GM21576 (cell line): ENCODE measurements at regions not wholly inside any gene's neighbourhood (a gene's known extent, or its start where the extent isn't known, plus 50 kb on each side); places are given as distances from the start of the nearest gene placed in this dataset.
"Not testable (repeated sequence)": the region's sequence is repeated elsewhere in the genome, so short reads cannot be mapped to it uniquely, and the experiment has no call there.

Source experiments
- ATAC-seq: cut with Tn5 transposase; IDR thresholded peaks from one replicate; pipeline ENCODE4 v1.9.1; 2021; ENCODE audit warnings: mild to moderate bottlenecking, moderate library complexity; ENCODE audit not compliant: unreplicated experiment

DNA sequence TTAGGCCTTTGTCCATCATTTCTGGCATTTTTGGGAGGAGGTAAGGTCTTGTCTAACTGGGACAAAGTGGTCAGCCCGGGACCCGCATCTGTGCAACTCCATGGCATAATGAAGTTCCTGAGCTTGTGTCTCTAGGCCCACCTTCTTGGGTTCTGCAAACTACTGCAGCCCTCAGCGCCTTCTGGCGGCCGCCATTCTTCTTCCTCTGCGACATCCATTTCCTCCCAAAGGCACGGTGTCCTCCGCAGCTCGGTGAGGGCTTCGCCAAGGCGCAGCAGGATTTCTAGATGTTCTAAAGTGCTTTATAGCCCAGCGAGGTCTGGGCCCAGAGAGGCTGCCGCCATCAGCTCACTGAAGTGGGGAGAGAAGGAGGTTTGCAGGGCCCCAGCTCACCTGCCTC lies 134.4 kb upstream of the OR4E1 start:
- ATAC-seq, result no peak

DNA sequence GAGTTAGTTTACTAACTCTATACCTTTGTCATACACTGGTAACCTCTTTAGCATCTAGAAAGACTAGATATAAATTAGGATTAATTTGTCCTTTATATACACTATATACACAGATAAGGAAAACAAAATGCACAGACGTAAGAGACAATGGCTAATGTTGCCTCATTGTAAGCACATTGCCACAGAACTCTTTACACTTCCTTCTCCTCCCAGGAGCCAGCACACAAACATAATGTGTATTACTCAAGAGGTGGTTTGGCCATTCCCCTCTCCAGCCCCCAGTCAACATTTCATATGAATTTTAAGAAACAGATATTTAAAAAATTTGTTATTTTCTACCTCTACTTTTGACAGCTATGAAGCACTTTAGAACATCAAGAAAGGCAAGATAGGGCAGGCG lies 131.4 kb upstream of the OR4E1 start:
- no peak for ATAC-seq

GRCh38 chr14:21802441-21802840 lies 128.8 kb upstream of the OR4E1 start:
- ATAC-seq, result no peak

DNA sequence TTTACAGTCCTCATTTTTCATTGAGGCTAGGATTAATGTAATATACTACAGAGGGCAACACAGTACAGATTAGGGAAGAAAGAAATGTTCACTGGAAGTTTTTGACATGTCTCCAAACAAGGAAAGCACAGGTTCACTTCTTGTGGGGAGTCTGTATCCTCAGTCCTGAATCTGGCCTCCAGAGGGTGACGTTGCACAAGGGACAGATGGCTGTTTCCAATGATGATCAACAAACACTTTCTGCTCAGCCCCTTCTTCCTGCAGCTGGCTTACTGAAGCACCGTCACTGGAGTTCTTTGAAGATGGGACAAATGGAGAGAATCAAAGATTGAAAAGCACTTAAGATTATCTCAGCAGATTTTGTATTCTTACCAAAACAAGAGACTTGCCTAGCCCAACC lies 123.3 kb upstream of the OR4E1 start:
- ATAC-seq, result no peak

DNA sequence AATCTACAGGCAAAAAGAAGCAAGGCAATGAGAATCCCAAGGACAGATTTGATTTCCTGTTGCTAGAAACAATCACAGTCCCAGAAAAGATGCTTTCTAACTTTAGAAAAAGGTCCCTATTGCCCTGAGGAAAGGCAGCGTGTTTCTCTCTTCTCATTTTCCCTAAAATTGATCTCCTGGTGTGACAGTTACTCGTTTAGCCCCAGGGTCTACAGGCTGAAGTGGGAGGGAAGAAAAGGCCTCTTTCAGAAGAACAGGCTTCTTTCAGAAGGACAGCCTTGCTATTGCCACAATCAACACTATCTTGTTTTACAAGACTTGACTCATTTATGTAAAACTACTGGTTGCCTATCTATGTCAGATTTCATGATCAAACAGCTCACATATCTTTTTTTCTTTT lies 121.8 kb upstream of the OR4E1 start:
- ATAC-seq, result no peak

DNA sequence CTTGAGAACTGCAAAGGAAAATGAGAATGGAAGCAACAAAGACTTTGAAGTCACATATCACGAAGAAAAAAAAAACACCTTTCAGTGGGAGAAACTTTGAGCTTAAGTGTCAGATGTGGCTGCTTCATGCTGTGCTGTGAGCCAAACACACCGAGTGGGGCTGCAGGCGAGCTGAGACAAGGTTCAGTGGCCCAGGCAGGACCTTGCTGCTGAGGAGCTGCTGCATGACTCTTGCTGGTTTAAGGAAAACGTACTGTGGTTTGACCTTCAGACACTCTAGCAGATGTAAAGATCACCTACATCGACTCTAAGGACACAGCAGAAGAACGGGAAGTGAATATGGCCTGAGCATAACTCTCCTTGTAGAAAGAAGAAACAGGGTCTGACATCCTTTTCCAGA lies 118.1 kb upstream of the OR4E1 start:
- no peak for ATAC-seq

DNA sequence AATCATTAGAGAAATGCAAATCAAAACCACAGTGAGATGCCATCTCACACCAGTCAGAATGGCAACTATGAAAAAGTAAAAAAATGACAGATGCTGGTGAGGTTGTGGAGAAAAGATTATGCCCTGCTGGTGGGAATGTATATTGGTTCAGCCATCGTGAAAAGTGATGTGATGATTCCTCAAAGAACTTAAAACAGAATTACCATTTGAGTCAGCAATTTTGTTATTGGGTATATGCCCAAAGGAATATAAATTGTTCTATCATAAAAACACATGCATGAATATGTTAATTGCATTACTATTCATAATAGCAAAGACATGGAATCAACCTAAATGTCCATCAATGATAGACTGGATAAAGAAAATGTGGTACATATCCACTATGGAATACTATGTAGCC lies 115.1 kb upstream of the OR4E1 start:
- not testable (repeated sequence) for ATAC-seq

DNA sequence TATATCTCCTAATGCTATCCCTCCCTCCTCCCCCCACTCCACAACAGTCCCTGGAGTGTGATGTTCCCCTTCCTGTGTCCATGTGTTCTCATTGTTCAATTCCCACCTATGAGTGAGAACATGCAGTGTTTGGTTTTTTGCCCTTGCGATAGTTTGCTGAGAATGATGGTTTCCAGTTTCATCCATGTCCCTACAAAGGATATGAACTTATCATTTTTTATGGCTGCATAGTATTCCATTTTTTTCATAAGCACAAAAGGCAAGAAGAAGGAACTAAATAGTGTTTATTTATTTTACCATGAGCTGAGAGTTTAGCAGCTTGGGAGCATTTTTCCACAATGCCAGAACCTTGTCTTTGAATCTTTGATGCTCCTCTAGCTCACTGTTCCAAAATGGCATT lies 113.6 kb upstream of the OR4E1 start:
- ATAC-seq, result not testable (repeated sequence)

DNA sequence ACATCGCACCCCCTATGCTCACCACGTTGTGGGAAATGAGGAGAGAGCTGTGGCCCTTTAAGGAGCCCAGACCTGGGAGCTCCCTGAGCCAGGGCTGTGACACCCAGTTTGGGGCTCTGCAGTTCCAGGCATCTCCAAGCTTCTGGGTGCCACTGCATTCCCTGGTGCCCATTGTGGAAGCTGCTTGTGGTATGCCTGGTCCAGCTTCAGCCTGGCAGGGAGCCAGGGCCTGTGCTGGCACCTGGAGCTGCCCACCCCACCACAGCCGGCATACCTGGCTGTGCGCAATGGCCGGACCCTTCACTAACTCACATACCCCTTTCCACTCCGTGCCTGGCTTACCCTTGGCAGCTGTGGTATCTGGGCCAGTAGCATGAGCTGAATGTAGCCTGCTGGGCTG lies 107.9 kb upstream of the OR4E1 start:
- no peak for ATAC-seq

GRCh38 chr14:21780429-21781084 lies 106.9 kb upstream of the OR4E1 start:
- no peak for ATAC-seq

DNA sequence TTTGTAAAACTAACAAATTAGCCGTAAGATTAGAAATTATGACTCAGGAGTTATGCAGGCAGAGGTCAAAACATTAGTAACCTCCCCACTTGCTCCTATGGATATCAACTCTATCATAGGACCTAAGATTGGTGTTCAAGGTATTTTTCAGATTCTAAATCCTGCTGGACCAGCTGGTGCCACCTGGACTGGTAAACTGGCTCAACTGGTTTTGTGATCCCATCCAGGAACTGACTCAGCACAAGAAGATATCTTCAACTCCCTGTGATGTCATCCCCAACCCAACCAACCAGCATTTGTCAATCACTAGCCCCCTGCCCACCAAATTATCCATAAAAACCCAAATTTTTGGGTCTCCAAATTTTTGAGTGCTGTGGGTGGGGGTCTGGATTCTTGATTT lies 98.1 kb upstream of the OR4E1 start:
- ATAC-seq, result no peak

- ATAC-seq, result no peak
Measured at GRCh38 chr14:21768875-21769257, 95.2 kb upstream of the OR4E1 start.

- no peak for ATAC-seq
Measured at GRCh38 chr14:21768116-21768874, 94.7 kb upstream of the OR4E1 start.

GRCh38 chr14:21760360-21760759 lies 86.7 kb upstream of the OR4E1 start:
- ATAC-seq, result not testable (repeated sequence)

- ATAC-seq, result no peak
Measured at GRCh38 chr14:21749306-21749868, 75.8 kb upstream of the OR4E1 start.

DNA sequence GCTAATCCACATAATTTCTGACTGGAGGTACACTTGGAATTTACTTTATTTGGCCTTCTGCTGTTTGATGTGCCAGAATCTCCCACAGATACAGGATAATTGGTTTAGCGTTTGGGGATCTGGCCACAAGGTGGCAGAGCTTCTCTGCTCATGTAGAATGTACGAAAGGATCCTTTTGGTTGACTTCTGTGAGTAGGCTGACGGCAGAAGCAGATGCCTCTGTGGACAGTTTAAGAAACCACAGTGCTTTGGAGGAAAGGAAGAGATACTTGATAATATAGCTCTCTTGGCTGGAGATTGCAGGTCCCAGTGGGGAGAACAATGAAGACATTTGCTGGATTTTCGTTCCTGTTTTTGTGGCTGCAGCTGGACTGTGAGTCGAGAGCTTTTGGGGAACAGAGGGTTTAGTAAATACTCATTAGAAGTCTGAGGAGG lies 75.3 kb upstream of the OR4E1 start:
- ATAC-seq, result peak; percentile 58

DNA sequence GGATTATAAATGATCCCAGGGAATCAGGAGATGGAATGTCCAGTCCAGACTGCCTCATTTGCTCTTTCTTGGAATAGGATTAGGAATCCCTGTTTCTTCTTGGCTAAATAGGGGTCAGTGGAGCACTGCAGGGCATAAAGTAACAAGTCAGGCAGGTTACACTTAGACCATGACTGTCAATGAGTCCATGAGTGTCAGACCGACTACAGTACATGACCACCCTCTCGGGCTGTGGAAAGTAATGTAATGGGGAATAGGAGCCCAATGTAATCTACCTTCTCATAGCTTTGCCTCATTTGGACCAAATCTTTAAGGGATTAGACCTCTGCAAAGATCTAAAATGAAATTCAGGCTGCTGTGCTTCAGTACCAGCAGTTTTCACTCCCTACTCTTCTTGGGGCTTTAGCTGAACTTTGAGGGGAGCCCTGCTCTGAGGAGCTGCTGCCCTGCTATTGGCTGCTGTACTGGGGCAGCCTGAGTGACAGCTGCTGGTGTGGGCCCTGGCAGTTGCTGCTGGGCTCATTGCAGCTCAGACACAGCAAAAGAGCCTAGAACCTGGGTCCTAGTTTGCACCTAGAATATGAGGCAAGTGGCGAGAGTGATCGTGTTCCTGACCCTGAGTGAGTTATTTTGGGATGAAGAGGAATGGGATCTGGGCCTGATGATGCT lies 62.2 kb upstream of the OR4E1 start:
- no peak for ATAC-seq

- ATAC-seq, result no peak
Measured at GRCh38 chr14:21735200-21735599, 61.6 kb upstream of the OR4E1 start.

DNA sequence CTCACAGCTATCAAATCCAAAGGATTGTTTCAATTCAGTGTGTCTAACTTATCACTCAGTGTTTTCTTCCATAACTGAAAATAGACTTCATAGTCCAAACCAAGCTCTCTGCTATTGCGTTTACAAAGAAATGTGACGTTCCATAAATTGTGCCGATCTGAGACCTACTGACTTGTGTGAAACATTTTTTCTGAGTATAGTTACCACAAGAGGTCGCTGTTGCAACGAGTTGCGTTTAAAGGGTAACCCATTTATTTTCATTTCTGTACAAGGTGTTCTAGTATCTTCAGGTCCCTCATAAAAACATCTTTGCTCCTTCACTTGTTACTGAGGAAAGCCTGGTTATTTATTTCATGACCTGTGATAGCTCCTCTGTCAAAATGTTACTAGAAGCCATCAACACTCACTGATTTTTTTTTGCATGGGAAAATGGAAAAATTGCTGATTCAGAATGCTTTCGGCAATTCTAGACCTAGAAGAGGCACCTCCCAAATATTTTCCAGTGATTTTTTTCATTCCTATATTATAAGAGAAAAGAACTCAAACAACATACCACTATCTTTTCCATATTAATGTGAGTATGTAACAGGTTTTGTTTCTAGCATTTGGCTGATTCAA lies 60.9 kb upstream of the OR4E1 start:
- ATAC-seq, result no peak

DNA sequence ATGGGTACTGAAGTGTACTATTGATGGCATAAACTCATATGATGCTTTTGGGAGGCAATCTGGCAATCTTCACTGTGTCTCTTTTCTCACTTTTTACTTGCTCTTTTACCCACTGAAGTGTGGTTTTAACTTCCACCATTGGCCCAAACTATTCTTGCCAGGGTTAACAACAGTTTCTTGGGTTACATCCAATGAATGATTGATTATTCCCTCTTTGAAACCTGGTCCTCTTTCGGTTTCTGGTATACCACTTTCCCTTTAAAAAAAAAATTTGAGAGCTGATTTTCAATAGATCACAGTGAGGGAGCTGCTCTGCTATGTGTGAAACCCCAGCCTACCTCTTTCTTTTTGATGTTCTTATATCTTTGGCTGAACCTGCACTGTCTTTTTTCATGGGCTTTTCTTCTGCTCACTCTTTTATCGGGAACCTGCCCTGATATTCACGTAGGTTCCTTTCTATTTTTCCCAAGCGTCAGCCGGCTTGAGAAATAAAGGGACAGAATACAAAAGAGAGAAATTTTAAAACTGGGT lies 56.1 kb upstream of the OR4E1 start:
- ATAC-seq, result no peak

DNA sequence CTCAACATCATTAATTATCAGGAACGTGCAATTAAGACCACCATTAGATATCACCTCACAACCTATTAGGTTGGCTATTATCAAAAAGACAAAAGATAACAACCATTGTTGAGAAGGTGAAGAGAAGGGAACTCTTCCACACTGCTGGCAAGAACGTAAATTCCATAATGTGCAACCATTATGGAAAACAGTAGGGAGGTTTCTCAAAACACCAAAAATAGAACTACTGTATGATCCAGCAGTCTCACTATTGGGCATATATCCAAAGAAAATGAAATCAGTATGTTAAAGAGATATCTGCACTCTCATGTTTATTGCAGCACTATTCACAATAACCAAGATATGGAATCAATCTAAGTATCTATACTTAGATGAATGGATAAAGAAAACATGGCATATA lies 51.6 kb upstream of the OR4E1 start:
- no peak for ATAC-seq
